ENCODE measurements at regions not wholly inside any gene's neighbourhood (a gene's known extent, or its start where the extent isn't known, plus 50 kb on each side); places are given as distances from the start of the nearest gene placed in this dataset.

DNA sequence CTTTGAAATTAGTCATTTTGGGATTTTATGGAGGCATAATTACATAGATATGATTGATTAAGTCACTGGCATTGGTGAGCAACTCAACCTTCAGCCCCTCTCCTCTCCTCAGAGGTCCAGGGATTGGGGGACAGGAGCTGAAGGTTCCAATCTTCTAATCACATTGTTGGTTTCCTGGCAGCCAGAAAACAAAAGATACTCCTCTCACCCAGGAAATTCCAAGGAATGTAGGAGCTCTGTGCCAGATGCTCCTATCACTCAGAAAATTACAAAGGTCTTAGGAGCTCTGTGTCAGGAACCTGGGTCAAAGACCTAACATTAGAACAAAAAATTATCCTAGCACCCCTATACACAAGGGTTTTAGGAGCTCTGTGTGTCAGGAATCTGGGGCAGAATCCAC, 679.7 kb upstream of the ID4 start:
- TF ChIP-seq CTCF (IDR thresholded peaks at IDR 0.05; ENCODE audit: low read length) (no peak), EZH2 (IDR thresholded peaks at IDR 0.05; ENCODE audit: borderline replicate concordance, low read length) (no peak)

All from OCI-LY1 (cell line).